ENCODE measurements at regions not wholly inside any gene's neighbourhood (a gene's known extent, or its start where the extent isn't known, plus 50 kb on each side); places are given as distances from the start of the nearest gene placed in this dataset.

GRCh38 chr7:106535234-106535932, 125.6 kb downstream of the CCDC71L start:
- TF ChIP-seq CTCF (IDR thresholded peaks at IDR 0.05; ENCODE audit: low read length) (no peak), EZH2 (IDR thresholded peaks at IDR 0.05; ENCODE audit: borderline replicate concordance, low read length) (no peak)
